ENCODE measurements at regions not wholly inside any gene's neighbourhood (a gene's known extent, or its start where the extent isn't known, plus 50 kb on each side); places are given as distances from the start of the nearest gene placed in this dataset.

- TF ChIP-seq, protein P1, sequence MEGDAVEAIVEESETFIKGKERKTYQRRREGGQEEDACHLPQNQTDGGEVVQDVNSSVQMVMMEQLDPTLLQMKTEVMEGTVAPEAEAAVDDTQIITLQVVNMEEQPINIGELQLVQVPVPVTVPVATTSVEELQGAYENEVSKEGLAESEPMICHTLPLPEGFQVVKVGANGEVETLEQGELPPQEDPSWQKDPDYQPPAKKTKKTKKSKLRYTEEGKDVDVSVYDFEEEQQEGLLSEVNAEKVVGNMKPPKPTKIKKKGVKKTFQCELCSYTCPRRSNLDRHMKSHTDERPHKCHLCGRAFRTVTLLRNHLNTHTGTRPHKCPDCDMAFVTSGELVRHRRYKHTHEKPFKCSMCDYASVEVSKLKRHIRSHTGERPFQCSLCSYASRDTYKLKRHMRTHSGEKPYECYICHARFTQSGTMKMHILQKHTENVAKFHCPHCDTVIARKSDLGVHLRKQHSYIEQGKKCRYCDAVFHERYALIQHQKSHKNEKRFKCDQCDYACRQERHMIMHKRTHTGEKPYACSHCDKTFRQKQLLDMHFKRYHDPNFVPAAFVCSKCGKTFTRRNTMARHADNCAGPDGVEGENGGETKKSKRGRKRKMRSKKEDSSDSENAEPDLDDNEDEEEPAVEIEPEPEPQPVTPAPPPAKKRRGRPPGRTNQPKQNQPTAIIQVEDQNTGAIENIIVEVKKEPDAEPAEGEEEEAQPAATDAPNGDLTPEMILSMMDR (IDR thresholded peaks at IDR 0.05) = no peak
- no peak for DNase-seq
- H3K4me1 Mint-ChIP-seq = no peaks in the 10 kb centered on the region
- no peak overlapping the region for H3K4me3 Mint-ChIP-seq
- H3K27ac Mint-ChIP-seq = no peak overlapping the region
- no peaks in the 10 kb centered on the region for H3K9me3 Mint-ChIP-seq
- H3K27me3 Mint-ChIP-seq (ENCODE audit: low read depth, poor library complexity) = no peaks in the 10 kb centered on the region
- H3K36me3 Mint-ChIP-seq (ENCODE audit: low read depth) = no peaks in the 10 kb centered on the region
Observed at GRCh38 chr1:188903241-188903640, 1574.4 kb downstream of the BRINP3 start.

- no peaks in the 10 kb centered on the region for H3K27me3 Mint-ChIP-seq (ENCODE audit: low read depth, poor library complexity)
- H3K27ac Mint-ChIP-seq = no peak overlapping the region
- H3K4me1 Mint-ChIP-seq = no peaks in the 10 kb centered on the region
- no peaks in the 10 kb centered on the region for H3K9me3 Mint-ChIP-seq
- no peak overlapping the region for H3K4me3 Mint-ChIP-seq
- H3K36me3 Mint-ChIP-seq (ENCODE audit: low read depth) = no peaks in the 10 kb centered on the region
- TF ChIP-seq, protein P1 (IDR thresholded peaks at IDR 0.05) = no peak
- no peak for DNase-seq
Observed at GRCh38 chr1:188904201-188904600, 1573.5 kb downstream of the BRINP3 start.

GRCh38 chr1:188906921-188907641, 1570.6 kb downstream of the BRINP3 start:
- Mint-ChIP-seq H3K27me3 (ENCODE audit: low read depth, poor library complexity) (no peaks in the 10 kb centered on the region), H3K36me3 (ENCODE audit: low read depth) (no peaks in the 10 kb centered on the region), H3K9me3 (no peaks in the 10 kb centered on the region), H3K27ac (no peak overlapping the region), H3K4me3 (no peak overlapping the region), H3K4me1 (no peaks in the 10 kb centered on the region)
- no peak for DNase-seq
- TF ChIP-seq, protein P1 (IDR thresholded peaks at IDR 0.05) = no peak

GRCh38 chr1:188930382-188930781, 1547.3 kb downstream of the BRINP3 start:
- TF ChIP-seq, protein P1 (IDR thresholded peaks at IDR 0.05) = no peak
- DNase-seq = no peak
- Mint-ChIP-seq H3K9me3 (no peaks in the 10 kb centered on the region), H3K27ac (no peak overlapping the region), H3K4me1 (no peaks in the 10 kb centered on the region), H3K4me3 (no peak overlapping the region), H3K36me3 (ENCODE audit: low read depth) (no peaks in the 10 kb centered on the region), H3K27me3 (ENCODE audit: low read depth, poor library complexity) (no peaks in the 10 kb centered on the region)

- Mint-ChIP-seq H3K27ac (no peak overlapping the region), H3K4me1 (no peaks in the 10 kb centered on the region), H3K27me3 (ENCODE audit: low read depth, poor library complexity) (no peaks in the 10 kb centered on the region)
Observed at GRCh38 chr1:188931506-188931905, 1546.2 kb downstream of the BRINP3 start.

More at GRCh38 chr1:188931506-188931905, 1546.2 kb downstream of the BRINP3 start:
- Mint-ChIP-seq H3K36me3 (ENCODE audit: low read depth) (no peaks in the 10 kb centered on the region), H3K9me3 (no peaks in the 10 kb centered on the region), H3K4me3 (no peak overlapping the region)
- TF ChIP-seq, protein P1 (IDR thresholded peaks at IDR 0.05) = no peak
- no peak for DNase-seq

Measured in nephron progenitor cell (in vitro differentiated cells).